Peyer's patch (tissue), 4 donors: ENCODE measurements at regions not wholly inside any gene's neighbourhood (a gene's known extent, or its start where the extent isn't known, plus 50 kb on each side); places are given as distances from the start of the nearest gene placed in this dataset.

Source experiments
- POLR2A ChIP-seq, 2 donors: fragments of 450-650 bp; IDR thresholded peaks; one replicate each; pipeline ENCODE4 v1.5.1; 2017; ENCODE audit warnings: antibody characterized with exemption in 2 of 2, mild to moderate bottlenecking in 2 of 2, moderate library complexity in 2 of 2
- TF ChIP-seq, protein P1 (sequence below), 6 experiments: fragments of 450-650 bp in 4 of 6; fragments of 200-600 bp in 2 of 6; sonication (generic) in 1 of 6; IDR thresholded peaks; one replicate each; pipeline ENCODE4 v1.5.1; 2017 to 2019; ENCODE audit warnings: antibody characterized with exemption in 6 of 6, mild to moderate bottlenecking in 3 of 6, moderate library complexity in 1 of 6

DNA sequence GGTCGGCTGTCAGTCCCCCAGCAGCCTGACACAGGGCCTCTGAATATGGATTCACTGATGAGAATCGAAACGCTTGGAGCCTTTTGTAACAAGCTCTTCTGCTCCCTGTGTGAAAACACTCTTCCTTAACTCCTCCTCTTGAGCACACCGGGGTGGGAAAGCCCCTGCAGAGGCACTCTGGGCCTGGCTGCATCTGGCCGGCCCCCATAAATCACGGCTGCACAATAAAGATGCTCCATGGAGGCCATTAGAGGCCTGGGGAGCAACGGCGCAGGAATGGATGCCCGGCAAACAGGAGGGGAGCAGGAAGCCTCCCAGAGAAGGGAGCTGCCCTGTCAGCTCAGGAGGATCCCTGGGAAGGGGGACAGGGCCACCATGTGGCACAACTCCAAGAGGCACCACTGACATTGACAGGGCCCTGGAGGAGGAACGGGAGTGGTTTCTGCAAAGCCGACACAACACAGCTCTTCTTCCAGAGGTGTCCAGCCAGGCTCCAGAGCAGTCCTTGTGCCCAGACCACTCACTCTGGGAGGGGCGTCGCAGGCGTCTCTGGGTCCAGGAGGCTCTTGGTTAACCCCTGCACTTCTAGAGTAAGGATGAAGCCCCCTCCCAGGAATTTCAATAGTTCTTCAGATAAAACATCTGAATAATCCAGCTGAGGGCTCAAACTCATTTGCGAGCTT, 509.3 kb upstream of the PPP2R3A start:
- TF ChIP-seq, protein P1, sequence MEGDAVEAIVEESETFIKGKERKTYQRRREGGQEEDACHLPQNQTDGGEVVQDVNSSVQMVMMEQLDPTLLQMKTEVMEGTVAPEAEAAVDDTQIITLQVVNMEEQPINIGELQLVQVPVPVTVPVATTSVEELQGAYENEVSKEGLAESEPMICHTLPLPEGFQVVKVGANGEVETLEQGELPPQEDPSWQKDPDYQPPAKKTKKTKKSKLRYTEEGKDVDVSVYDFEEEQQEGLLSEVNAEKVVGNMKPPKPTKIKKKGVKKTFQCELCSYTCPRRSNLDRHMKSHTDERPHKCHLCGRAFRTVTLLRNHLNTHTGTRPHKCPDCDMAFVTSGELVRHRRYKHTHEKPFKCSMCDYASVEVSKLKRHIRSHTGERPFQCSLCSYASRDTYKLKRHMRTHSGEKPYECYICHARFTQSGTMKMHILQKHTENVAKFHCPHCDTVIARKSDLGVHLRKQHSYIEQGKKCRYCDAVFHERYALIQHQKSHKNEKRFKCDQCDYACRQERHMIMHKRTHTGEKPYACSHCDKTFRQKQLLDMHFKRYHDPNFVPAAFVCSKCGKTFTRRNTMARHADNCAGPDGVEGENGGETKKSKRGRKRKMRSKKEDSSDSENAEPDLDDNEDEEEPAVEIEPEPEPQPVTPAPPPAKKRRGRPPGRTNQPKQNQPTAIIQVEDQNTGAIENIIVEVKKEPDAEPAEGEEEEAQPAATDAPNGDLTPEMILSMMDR (IDR thresholded peaks at IDR 0.05), result no peak
- no peak for TF ChIP-seq POLR2A (IDR thresholded peaks at IDR 0.05)
